Prostate gland (tissue), 2 donors: ENCODE measurements at regions not wholly inside any gene's neighbourhood (a gene's known extent, or its start where the extent isn't known, plus 50 kb on each side); places are given as distances from the start of the nearest gene placed in this dataset.

Experiments used
- CTCF ChIP-seq, 4 experiments: fragments of 200-600 bp in 2 of 4; fragments of 450-650 bp in 2 of 4; sonication (generic) in 2 of 4; IDR thresholded peaks; 1 replicate in 3 of 4; 2 replicates in 1 of 4; pipeline ENCODE4 v1.5.1; 2016 to 2019; ENCODE audit warnings: antibody characterized with exemption in 4 of 4, mild to moderate bottlenecking in 2 of 4, moderate library complexity in 2 of 4
- POLR2A ChIP-seq: fragments of 450-650 bp; IDR thresholded peaks from one replicate; pipeline ENCODE4 v1.6.1; 2016; ENCODE audit warnings: antibody characterized with exemption, mild to moderate bottlenecking

- TF ChIP-seq POLR2A, result no peak
- no peak for TF ChIP-seq CTCF (IDR thresholded peaks at IDR 0.05)
These were observed 275.7 kb upstream of the THBS1 start for GRCh38 chr15:39304931-39305728.
